ENCODE measurements at regions not wholly inside any gene's neighbourhood (a gene's known extent, or its start where the extent isn't known, plus 50 kb on each side); places are given as distances from the start of the nearest gene placed in this dataset.

DNA sequence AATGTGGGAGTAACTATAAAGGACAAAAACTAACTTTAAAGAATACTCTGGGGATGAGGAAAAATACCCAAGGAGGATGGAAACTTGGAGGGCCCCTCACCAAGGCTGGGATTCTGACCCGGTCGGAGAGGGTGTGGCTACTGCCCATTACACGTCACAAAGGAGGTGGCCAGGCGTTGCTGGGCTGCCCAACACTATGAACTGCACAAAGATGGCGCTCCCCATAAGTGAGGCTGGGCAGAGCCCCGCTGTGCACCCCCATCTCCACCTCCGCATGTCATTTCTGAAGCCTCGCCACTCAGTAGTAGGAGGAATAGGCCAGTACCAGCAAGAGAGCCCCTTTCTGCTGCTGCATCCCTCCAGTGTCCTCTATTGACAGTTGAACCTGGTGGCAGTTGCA, 290.1 kb upstream of the ZNF32 start:
- no peak for TF ChIP-seq NRF1 (IDR thresholded peaks at IDR 0.05; ENCODE audit: low read depth, low read length)
- no peak for TF ChIP-seq SIN3A (IDR thresholded peaks at IDR 0.05; ENCODE audit: borderline replicate concordance, low read depth, low read length)
- TF ChIP-seq, protein P1, sequence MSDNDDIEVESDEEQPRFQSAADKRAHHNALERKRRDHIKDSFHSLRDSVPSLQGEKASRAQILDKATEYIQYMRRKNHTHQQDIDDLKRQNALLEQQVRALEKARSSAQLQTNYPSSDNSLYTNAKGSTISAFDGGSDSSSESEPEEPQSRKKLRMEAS (IDR thresholded peaks at IDR 0.05; ENCODE audit: low read depth): no peak
- TF ChIP-seq EP300 (IDR thresholded peaks at IDR 0.05; ENCODE audit: borderline replicate concordance in 1 of 2, low read depth in 1 of 2, low read length in 1 of 2): no peak
- TF ChIP-seq GABPA (IDR thresholded peaks at IDR 0.05; ENCODE audit: low read depth): no peak
- TF ChIP-seq RCOR1 (IDR thresholded peaks at IDR 0.05; ENCODE audit: low read length): no peak
- no peak for TF ChIP-seq CHD2 (IDR thresholded peaks at IDR 0.05; ENCODE audit: low read length, partially characterized antibody)
- no peak for TF ChIP-seq TCF12 (IDR thresholded peaks at IDR 0.05)
- TF ChIP-seq TEAD4 (IDR thresholded peaks at IDR 0.05; ENCODE audit: borderline replicate concordance, insufficient read depth): no peak
- no peak for TF ChIP-seq JUND (IDR thresholded peaks at IDR 0.05)
- TF ChIP-seq, protein P2, sequence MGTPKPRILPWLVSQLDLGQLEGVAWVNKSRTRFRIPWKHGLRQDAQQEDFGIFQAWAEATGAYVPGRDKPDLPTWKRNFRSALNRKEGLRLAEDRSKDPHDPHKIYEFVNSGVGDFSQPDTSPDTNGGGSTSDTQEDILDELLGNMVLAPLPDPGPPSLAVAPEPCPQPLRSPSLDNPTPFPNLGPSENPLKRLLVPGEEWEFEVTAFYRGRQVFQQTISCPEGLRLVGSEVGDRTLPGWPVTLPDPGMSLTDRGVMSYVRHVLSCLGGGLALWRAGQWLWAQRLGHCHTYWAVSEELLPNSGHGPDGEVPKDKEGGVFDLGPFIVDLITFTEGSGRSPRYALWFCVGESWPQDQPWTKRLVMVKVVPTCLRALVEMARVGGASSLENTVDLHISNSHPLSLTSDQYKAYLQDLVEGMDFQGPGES (IDR thresholded peaks at IDR 0.05; ENCODE audit: low read depth, low read length): no peak
- no peak for TF ChIP-seq YY1 (IDR thresholded peaks at IDR 0.05; ENCODE audit: low read depth)
- TF ChIP-seq SMC3 (IDR thresholded peaks at IDR 0.05; ENCODE audit: low read depth, low read length): no peak
- TF ChIP-seq RXRA (IDR thresholded peaks at IDR 0.05; ENCODE audit: borderline replicate concordance, low read depth): no peak
- no peak for TF ChIP-seq POLR2AphosphoS5 (IDR thresholded peaks at IDR 0.05; ENCODE audit: low read depth, low read length)
- TF ChIP-seq TAF1 (IDR thresholded peaks at IDR 0.05; ENCODE audit: borderline replicate concordance, low read depth, low read length): no peak
- TF ChIP-seq FOSL2 (IDR thresholded peaks at IDR 0.05; ENCODE audit: borderline replicate concordance, low read depth): no peak
- no peak for TF ChIP-seq GATA2 (CRISPR knock-in tag; IDR thresholded peaks at IDR 0.05)
- Histone ChIP-seq H3K4me1 (ENCODE audit: control insufficient read depth in 1 of 2, insufficient read depth in 2 of 2, low read depth in 1 of 2, low read length in 1 of 2) (peaks cover 0 to 34% of the 10 kb centered on the region in 2 experiments; a peak in 2 of 4 replicates), H4K20me1 (ENCODE audit: insufficient read depth) (no peaks in the 10 kb centered on the region), H3K36me3 (replicated peaks in 1 of 2; ENCODE audit: control insufficient read depth in 1 of 2, insufficient read depth in 2 of 2, low read length in 1 of 2) (no peaks in the 10 kb centered on the region), H3K79me2 (ENCODE audit: insufficient read depth) (no peaks in the 10 kb centered on the region), H3K27me3 (ENCODE audit: insufficient read depth) (no peaks in the 10 kb centered on the region), H3K9me2 (no peaks in the 10 kb centered on the region), H3K9ac (no peak overlapping the region), H3K27ac (ENCODE audit: low read depth in 2 of 2, low read length in 1 of 2) (no peak overlapping the region), H3K4me2 (no peak overlapping the region), H2AFZ (ENCODE audit: low read depth) (no peak overlapping the region), H3K4me3 (ENCODE audit: low read depth in 2 of 2, low read length in 1 of 2) (no peak overlapping the region), H3F3A (replicated peaks; ENCODE audit: insufficient read depth) (no peaks in the 10 kb centered on the region), H3K9me3 (0 out of 2 replicates have a peak, but pooled peaks cover 6% of the 10 kb centered on the region)
- WGBS (ENCODE audit: low lambda C conversion rate): 73% methylated on average over 4 of the region's 8 CpGs
- ChIA-PET POLR2A (no interaction called here), CTCF (no interaction called here)
- DNase-seq: no peak

DNA sequence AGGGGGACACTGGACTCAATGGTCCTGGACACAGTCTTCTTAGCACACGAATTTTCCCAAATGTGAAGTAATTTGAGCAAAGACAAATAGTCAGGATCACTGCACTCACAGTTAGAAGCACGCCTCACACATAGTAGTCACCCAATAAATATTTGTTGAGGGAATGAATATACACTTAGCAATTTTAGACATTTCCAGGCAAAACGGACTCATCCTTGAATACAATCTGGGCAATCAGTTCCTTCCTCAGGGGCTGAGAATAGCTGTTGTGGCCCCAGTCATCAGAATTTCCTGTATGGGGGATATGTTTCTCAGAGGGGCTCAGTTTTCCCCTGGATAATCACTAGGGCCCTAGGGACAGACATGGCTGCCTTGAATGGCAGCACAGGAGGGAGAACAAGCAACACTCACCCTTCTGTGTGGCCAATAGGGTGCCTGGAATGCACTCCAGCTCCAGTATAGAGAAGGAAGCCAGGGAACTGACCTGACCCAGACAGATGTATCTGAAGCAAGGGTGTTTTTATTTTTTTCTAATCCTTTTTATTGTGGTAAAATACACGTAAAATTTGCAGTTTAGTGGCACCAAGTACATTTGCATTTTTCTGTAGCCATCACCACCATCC, 282.7 kb upstream of the ZNF32 start:
- no peaks in the 10 kb centered on the region for H3K36me3 ChIP-seq (replicated peaks in 1 of 2; ENCODE audit: control insufficient read depth in 1 of 2, insufficient read depth in 2 of 2, low read length in 1 of 2)
- H3K4me2 ChIP-seq: no peak overlapping the region
- no peak for DNase-seq
- 0 out of 2 replicates have a peak overlapping the region, but pooled peaks have one; percentile 11 for H3K9ac ChIP-seq
- TF ChIP-seq JUND (IDR thresholded peaks at IDR 0.05) (0 out of 2 replicates have a peak, but pooled peaks have one; percentile 31), TCF12 (IDR thresholded peaks at IDR 0.05) (peak; percentile 24; the same call in 1 of the 2 replicates)
- TF ChIP-seq, protein P3, sequence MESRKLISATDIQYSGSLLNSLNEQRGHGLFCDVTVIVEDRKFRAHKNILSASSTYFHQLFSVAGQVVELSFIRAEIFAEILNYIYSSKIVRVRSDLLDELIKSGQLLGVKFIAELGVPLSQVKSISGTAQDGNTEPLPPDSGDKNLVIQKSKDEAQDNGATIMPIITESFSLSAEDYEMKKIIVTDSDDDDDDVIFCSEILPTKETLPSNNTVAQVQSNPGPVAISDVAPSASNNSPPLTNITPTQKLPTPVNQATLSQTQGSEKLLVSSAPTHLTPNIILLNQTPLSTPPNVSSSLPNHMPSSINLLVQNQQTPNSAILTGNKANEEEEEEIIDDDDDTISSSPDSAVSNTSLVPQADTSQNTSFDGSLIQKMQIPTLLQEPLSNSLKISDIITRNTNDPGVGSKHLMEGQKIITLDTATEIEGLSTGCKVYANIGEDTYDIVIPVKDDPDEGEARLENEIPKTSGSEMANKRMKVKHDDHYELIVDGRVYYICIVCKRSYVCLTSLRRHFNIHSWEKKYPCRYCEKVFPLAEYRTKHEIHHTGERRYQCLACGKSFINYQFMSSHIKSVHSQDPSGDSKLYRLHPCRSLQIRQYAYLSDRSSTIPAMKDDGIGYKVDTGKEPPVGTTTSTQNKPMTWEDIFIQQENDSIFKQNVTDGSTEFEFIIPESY (IDR thresholded peaks at IDR 0.05; ENCODE audit: borderline replicate concordance, low read depth): no peak
- peak overlapping the region; percentile 70; the same call in 1 of the 2 replicates for H2AFZ ChIP-seq (ENCODE audit: low read depth)
- no peaks in the 10 kb centered on the region for H4K20me1 ChIP-seq (ENCODE audit: insufficient read depth)
- H3K27me3 ChIP-seq (ENCODE audit: insufficient read depth): no peaks in the 10 kb centered on the region
- H3K27ac ChIP-seq (ENCODE audit: low read depth in 2 of 2, low read length in 1 of 2): peak overlapping the region in 1 of 2 experiments; percentile 72; a peak in 2 of 4 replicates
- H3K4me1 ChIP-seq (ENCODE audit: control insufficient read depth in 1 of 2, insufficient read depth in 2 of 2, low read depth in 1 of 2, low read length in 1 of 2): no peaks in the 10 kb centered on the region
- H3K9me2 ChIP-seq: no peaks in the 10 kb centered on the region
- H3K4me3 ChIP-seq (ENCODE audit: low read depth in 2 of 2, low read length in 1 of 2): no peak overlapping the region
- no peaks in the 10 kb centered on the region for H3K79me2 ChIP-seq (ENCODE audit: insufficient read depth)
- 0 out of 2 replicates have a peak, but pooled peaks cover 6% of the 10 kb centered on the region for H3K9me3 ChIP-seq
- ChIA-PET CTCF (interaction anchor here (1.2 kb wide), 1 partner anchor 10 kb away, joined by 3 read pairs; no protein-coding TSS in a partner anchor), POLR2A (no interaction called here)
- WGBS (ENCODE audit: low lambda C conversion rate): 13% methylated on average over 4 of the region's 4 CpGs
- H3F3A ChIP-seq (replicated peaks; ENCODE audit: insufficient read depth): peaks cover 5% of the 10 kb centered on the region
